GM23338 (cell line): ENCODE measurements at regions not wholly inside any gene's neighbourhood (a gene's known extent, or its start where the extent isn't known, plus 50 kb on each side); places are given as distances from the start of the nearest gene placed in this dataset.
A peak's percentile ranks its signal among the peaks of the same experiment; 100 is the strongest.

Source experiments
- ATAC-seq: fragments of 200-7000 bp; cut with Tn5 transposase; 3 replicates; pipeline ENCODE4 v1.9.1; 2020
- DNase-seq: peaks from one replicate; pipeline ENCODE4 v3.0.0-alpha.2; 2015; ENCODE audit warnings: low spot score
- H2AFZ ChIP-seq: fragments of 200-600 bp; sonication (generic); 2 replicates; pipeline ENCODE4 v1.8.0; 2016; ENCODE audit warnings: antibody characterized with exemption, mild to moderate bottlenecking, moderate library complexity
- H3F3A ChIP-seq: fragments of 200-600 bp; sonication (generic); replicated peaks from 2 replicates; pipeline ENCODE4 v1.8.0; 2017; ENCODE audit warnings: antibody characterized with exemption, mixed run types, low read depth
- H3K27ac ChIP-seq: fragments of 200-600 bp; sonication (generic); 2 replicates; pipeline ENCODE4 v1.6.1; 2016; ENCODE audit warnings: low read depth
- H3K27me3 ChIP-seq: fragments of 200-600 bp; sonication (generic); 2 replicates; pipeline ENCODE4 v1.8.0; 2016; ENCODE audit warnings: mild to moderate bottlenecking, mixed run types, moderate library complexity; ENCODE audit not compliant: insufficient read depth
- H3K36me3 ChIP-seq: fragments of 200-600 bp; sonication (generic); 2 replicates; pipeline ENCODE4 v1.8.0; 2016; ENCODE audit warnings: mild to moderate bottlenecking; ENCODE audit not compliant: insufficient read depth
- H3K4me1 ChIP-seq: fragments of 200-600 bp; sonication (generic); 2 replicates; pipeline ENCODE4 v1.8.0; 2016; ENCODE audit warnings: mild to moderate bottlenecking, moderate library complexity; ENCODE audit not compliant: insufficient read depth
- H3K4me2 ChIP-seq: fragments of 200-600 bp; sonication (generic); 2 replicates; pipeline ENCODE4 v1.7.1; 2017; ENCODE audit warnings: mixed run types
- H3K4me3 ChIP-seq: fragments of 200-600 bp; sonication (generic); 2 replicates; pipeline ENCODE4 v1.6.1; 2016; ENCODE audit warnings: mixed run types
- H3K79me2 ChIP-seq: fragments of 200-600 bp; sonication (generic); replicated peaks from 2 replicates; pipeline ENCODE4 v1.8.0; 2017; ENCODE audit warnings: mild to moderate bottlenecking; ENCODE audit not compliant: insufficient read depth
- H3K9me2 ChIP-seq: fragments of 200-600 bp; sonication (generic); 2 replicates; pipeline ENCODE4 v1.8.0; 2017; ENCODE audit not compliant: insufficient read depth
- H4K20me1 ChIP-seq: fragments of 200-600 bp; sonication (generic); replicated peaks from 2 replicates; pipeline ENCODE4 v1.8.0; 2017; ENCODE audit warnings: mild to moderate bottlenecking; ENCODE audit not compliant: insufficient read depth
- H3K27ac Mint-ChIP-seq: 2 replicates; pipeline ENCODE4 v1.8.0; 2020; ENCODE audit warnings: inconsistent platforms, mild to moderate bottlenecking, moderate library complexity, mixed read lengths
- H3K27me3 Mint-ChIP-seq: 3 replicates; pipeline ENCODE4 v1.8.0; 2022; ENCODE audit warnings: low read depth, mild to moderate bottlenecking, moderate library complexity, mixed read lengths, inconsistent platforms; ENCODE audit not compliant: insufficient read depth, poor library complexity
- H3K36me3 Mint-ChIP-seq: 3 replicates; pipeline ENCODE4 v1.8.0; 2021; ENCODE audit warnings: low read depth, mild to moderate bottlenecking, inconsistent platforms, moderate library complexity, mixed read lengths
- H3K4me1 Mint-ChIP-seq: 3 replicates; pipeline ENCODE4 v1.8.0; 2020; ENCODE audit warnings: mild to moderate bottlenecking, inconsistent platforms, mixed read lengths
- H3K4me3 Mint-ChIP-seq: 3 replicates; pipeline ENCODE4 v1.8.0; 2021; ENCODE audit warnings: moderate library complexity, mild to moderate bottlenecking, inconsistent platforms, mixed read lengths
- H3K9me3 Mint-ChIP-seq: 3 replicates; pipeline ENCODE4 v1.8.0; 2020; ENCODE audit warnings: moderate library complexity, mild to moderate bottlenecking, inconsistent platforms, mixed read lengths
- CREB1 ChIP-seq: fragments of 250-450 bp; sonication (Bioruptor Pico); IDR thresholded peaks from 2 replicates; pipeline ENCODE4 v1.5.0; 2020; ENCODE audit warnings: low read depth, mild to moderate bottlenecking, moderate library complexity
- EZH2 ChIP-seq: fragments of 200-600 bp; sonication (generic); IDR thresholded peaks from one replicate; pipeline ENCODE4 v1.8.0; 2017; ENCODE audit warnings: antibody characterized with exemption, mild to moderate bottlenecking, low read depth; ENCODE audit not compliant: unreplicated experiment
- EZH2phosphoT487 ChIP-seq: fragments of 200-600 bp; sonication (generic); IDR thresholded peaks from one replicate; pipeline ENCODE4 v1.8.1; 2018; ENCODE audit warnings: antibody characterized with exemption; ENCODE audit not compliant: unreplicated experiment
- JUNB ChIP-seq: IDR thresholded peaks from one replicate; pipeline ENCODE4 v1.6.1; 2016; ENCODE audit warnings: antibody characterized with exemption; ENCODE audit not compliant: unreplicated experiment
- NANOG ChIP-seq: IDR thresholded peaks from 2 replicates; pipeline ENCODE4 v1.6.1; 2016; ENCODE audit warnings: antibody characterized with exemption, borderline replicate concordance
- POLR2AphosphoS5 ChIP-seq: IDR thresholded peaks from 2 replicates; pipeline ENCODE4 v1.6.1; 2016; ENCODE audit warnings: antibody characterized with exemption, low read depth
- STAT1 ChIP-seq: IDR thresholded peaks from one replicate; pipeline ENCODE4 v1.6.1; 2016; ENCODE audit warnings: antibody characterized with exemption; ENCODE audit not compliant: unreplicated experiment
- ZNF114 ChIP-seq: fragments of 250-450 bp; sonication (Bioruptor Pico); IDR thresholded peaks from 2 replicates; pipeline ENCODE4 v1.5.0; 2020; ENCODE audit warnings: mild to moderate bottlenecking, moderate library complexity
- ZNF331 ChIP-seq: fragments of 250-450 bp; sonication (Bioruptor Pico); IDR thresholded peaks from 2 replicates; pipeline ENCODE4 v1.5.0; 2020; ENCODE audit warnings: low read depth, mild to moderate bottlenecking, moderate library complexity
- TF ChIP-seq, protein P1 (sequence below): IDR thresholded peaks from 2 replicates; pipeline ENCODE4 v1.6.1; 2016; ENCODE audit warnings: antibody characterized with exemption
- TF ChIP-seq, protein P2 (sequence below), 2 experiments: fragments of 200-600 bp in 1 of 2; sonication (generic) in 1 of 2; conservative IDR thresholded peaks; 2 replicates each; pipeline versions ENCODE4 v1.5.1 to v1.6.1; 2016 to 2017; ENCODE audit warnings: antibody characterized with exemption in 2 of 2, low read depth in 2 of 2, mild to moderate bottlenecking in 2 of 2, moderate library complexity in 1 of 2
- TF ChIP-seq, protein P3 (sequence below): IDR thresholded peaks from one replicate; pipeline ENCODE4 v1.6.1; 2018; ENCODE audit warnings: antibody characterized with exemption; ENCODE audit not compliant: unreplicated experiment
- TF ChIP-seq, protein P4 (sequence below): fragments of 250-450 bp; sonication (Bioruptor Pico); IDR thresholded peaks from 2 replicates; pipeline ENCODE4 v1.5.0; 2020; ENCODE audit warnings: mild to moderate bottlenecking, moderate library complexity

DNA sequence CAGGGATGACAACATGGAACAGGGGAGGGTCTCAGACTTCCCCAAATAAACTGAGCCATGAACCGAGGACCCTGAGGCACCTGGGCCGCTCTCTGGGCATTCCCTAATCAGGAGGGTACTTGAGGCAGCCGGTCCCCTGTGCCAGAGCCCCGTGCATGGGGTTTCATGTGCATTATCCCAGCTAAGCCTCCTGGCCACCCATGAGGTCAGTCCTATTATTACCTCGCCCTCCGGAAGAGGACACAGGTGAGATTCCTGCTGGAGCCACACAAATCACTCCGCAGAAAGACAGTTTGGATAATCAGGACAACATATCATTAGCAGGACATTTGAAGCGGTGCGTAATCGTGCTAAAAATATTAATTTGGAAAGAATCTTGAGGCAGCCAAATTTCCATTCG is 274.0 kb downstream of the PARN start:
- H3K79me2 ChIP-seq, result no peaks in the 10 kb centered on the region
- no peaks in the 10 kb centered on the region for H4K20me1 ChIP-seq
- Mint-ChIP-seq H3K27me3 (peaks cover 9% of the 10 kb centered on the region), H3K36me3 (no peaks in the 10 kb centered on the region), H3K4me1 (peaks cover 10% of the 10 kb centered on the region; the same call in 2 of the 3 replicates), H3K4me3 (no peak overlapping the region), H3K9me3 (no peaks in the 10 kb centered on the region; the same call in 1 of the 3 replicates), H3K27ac (no peak overlapping the region)
- H3K9me2 ChIP-seq, result 0 out of 2 replicates have a peak, but pooled peaks cover 3% of the 10 kb centered on the region
- peak overlapping the region; percentile 43; the same call in 1 of the 2 replicates for H2AFZ ChIP-seq
- TF ChIP-seq, protein P1, sequence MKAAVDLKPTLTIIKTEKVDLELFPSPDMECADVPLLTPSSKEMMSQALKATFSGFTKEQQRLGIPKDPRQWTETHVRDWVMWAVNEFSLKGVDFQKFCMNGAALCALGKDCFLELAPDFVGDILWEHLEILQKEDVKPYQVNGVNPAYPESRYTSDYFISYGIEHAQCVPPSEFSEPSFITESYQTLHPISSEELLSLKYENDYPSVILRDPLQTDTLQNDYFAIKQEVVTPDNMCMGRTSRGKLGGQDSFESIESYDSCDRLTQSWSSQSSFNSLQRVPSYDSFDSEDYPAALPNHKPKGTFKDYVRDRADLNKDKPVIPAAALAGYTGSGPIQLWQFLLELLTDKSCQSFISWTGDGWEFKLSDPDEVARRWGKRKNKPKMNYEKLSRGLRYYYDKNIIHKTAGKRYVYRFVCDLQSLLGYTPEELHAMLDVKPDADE, result no peak
- TF ChIP-seq EZH2 (no peak), ZNF114 (CRISPR knock-in tag) (no peak), CREB1 (no peak), ZNF331 (CRISPR knock-in tag) (no peak), POLR2AphosphoS5 (no peak), EZH2phosphoT487 (no peak), NANOG (no peak), JUNB (no peak), STAT1 (no peak)
- TF ChIP-seq, protein P2, sequence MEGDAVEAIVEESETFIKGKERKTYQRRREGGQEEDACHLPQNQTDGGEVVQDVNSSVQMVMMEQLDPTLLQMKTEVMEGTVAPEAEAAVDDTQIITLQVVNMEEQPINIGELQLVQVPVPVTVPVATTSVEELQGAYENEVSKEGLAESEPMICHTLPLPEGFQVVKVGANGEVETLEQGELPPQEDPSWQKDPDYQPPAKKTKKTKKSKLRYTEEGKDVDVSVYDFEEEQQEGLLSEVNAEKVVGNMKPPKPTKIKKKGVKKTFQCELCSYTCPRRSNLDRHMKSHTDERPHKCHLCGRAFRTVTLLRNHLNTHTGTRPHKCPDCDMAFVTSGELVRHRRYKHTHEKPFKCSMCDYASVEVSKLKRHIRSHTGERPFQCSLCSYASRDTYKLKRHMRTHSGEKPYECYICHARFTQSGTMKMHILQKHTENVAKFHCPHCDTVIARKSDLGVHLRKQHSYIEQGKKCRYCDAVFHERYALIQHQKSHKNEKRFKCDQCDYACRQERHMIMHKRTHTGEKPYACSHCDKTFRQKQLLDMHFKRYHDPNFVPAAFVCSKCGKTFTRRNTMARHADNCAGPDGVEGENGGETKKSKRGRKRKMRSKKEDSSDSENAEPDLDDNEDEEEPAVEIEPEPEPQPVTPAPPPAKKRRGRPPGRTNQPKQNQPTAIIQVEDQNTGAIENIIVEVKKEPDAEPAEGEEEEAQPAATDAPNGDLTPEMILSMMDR (conservative IDR thresholded peaks at IDR 0.05; ENCODE audit: low read depth in 2 of 2), result no peak
- TF ChIP-seq, protein P3, sequence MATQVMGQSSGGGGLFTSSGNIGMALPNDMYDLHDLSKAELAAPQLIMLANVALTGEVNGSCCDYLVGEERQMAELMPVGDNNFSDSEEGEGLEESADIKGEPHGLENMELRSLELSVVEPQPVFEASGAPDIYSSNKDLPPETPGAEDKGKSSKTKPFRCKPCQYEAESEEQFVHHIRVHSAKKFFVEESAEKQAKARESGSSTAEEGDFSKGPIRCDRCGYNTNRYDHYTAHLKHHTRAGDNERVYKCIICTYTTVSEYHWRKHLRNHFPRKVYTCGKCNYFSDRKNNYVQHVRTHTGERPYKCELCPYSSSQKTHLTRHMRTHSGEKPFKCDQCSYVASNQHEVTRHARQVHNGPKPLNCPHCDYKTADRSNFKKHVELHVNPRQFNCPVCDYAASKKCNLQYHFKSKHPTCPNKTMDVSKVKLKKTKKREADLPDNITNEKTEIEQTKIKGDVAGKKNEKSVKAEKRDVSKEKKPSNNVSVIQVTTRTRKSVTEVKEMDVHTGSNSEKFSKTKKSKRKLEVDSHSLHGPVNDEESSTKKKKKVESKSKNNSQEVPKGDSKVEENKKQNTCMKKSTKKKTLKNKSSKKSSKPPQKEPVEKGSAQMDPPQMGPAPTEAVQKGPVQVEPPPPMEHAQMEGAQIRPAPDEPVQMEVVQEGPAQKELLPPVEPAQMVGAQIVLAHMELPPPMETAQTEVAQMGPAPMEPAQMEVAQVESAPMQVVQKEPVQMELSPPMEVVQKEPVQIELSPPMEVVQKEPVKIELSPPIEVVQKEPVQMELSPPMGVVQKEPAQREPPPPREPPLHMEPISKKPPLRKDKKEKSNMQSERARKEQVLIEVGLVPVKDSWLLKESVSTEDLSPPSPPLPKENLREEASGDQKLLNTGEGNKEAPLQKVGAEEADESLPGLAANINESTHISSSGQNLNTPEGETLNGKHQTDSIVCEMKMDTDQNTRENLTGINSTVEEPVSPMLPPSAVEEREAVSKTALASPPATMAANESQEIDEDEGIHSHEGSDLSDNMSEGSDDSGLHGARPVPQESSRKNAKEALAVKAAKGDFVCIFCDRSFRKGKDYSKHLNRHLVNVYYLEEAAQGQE, result no peak
- TF ChIP-seq, protein P4, sequence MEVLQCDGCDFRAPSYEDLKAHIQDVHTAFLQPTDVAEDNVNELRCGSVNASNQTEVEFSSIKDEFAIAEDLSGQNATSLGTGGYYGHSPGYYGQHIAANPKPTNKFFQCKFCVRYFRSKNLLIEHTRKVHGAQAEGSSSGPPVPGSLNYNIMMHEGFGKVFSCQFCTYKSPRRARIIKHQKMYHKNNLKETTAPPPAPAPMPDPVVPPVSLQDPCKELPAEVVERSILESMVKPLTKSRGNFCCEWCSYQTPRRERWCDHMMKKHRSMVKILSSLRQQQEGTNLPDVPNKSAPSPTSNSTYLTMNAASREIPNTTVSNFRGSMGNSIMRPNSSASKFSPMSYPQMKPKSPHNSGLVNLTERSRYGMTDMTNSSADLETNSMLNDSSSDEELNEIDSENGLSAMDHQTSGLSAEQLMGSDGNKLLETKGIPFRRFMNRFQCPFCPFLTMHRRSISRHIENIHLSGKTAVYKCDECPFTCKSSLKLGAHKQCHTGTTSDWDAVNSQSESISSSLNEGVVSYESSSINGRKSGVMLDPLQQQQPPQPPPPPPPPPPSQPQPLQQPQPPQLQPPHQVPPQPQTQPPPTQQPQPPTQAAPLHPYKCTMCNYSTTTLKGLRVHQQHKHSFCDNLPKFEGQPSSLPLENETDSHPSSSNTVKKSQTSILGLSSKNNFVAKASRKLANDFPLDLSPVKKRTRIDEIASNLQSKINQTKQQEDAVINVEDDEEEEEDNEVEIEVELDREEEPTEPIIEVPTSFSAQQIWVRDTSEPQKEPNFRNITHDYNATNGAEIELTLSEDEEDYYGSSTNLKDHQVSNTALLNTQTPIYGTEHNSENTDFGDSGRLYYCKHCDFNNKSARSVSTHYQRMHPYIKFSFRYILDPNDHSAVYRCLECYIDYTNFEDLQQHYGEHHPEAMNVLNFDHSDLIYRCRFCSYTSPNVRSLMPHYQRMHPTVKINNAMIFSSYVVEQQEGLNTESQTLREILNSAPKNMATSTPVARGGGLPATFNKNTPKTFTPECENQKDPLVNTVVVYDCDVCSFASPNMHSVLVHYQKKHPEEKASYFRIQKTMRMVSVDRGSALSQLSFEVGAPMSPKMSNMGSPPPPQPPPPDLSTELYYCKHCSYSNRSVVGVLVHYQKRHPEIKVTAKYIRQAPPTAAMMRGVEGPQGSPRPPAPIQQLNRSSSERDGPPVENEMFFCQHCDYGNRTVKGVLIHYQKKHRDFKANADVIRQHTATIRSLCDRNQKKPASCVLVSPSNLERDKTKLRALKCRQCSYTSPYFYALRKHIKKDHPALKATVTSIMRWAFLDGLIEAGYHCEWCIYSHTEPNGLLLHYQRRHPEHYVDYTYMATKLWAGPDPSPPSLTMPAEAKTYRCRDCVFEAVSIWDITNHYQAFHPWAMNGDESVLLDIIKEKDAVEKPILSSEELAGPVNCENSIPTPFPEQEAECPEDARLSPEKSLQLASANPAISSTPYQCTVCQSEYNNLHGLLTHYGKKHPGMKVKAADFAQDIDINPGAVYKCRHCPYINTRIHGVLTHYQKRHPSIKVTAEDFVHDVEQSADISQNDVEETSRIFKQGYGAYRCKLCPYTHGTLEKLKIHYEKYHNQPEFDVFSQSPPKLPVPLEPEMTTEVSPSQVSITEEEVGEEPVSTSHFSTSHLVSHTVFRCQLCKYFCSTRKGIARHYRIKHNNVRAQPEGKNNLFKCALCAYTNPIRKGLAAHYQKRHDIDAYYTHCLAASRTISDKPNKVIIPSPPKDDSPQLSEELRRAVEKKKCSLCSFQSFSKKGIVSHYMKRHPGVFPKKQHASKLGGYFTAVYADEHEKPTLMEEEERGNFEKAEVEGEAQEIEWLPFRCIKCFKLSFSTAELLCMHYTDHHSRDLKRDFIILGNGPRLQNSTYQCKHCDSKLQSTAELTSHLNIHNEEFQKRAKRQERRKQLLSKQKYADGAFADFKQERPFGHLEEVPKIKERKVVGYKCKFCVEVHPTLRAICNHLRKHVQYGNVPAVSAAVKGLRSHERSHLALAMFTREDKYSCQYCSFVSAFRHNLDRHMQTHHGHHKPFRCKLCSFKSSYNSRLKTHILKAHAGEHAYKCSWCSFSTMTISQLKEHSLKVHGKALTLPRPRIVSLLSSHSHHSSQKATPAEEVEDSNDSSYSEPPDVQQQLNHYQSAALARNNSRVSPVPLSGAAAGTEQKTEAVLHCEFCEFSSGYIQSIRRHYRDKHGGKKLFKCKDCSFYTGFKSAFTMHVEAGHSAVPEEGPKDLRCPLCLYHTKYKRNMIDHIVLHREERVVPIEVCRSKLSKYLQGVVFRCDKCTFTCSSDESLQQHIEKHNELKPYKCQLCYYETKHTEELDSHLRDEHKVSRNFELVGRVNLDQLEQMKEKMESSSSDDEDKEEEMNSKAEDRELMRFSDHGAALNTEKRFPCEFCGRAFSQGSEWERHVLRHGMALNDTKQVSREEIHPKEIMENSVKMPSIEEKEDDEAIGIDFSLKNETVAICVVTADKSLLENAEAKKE (CRISPR knock-in tag), result no peak
- peaks cover 6% of the 10 kb centered on the region for H3K4me1 ChIP-seq
- DNase-seq (no peak), ATAC-seq (peak; percentile 19; the same call in 1 of the 3 replicates)
- no peak overlapping the region for H3K4me3 ChIP-seq
- H3F3A ChIP-seq, result no peaks in the 10 kb centered on the region
- H3K4me2 ChIP-seq, result no peak overlapping the region
- H3K36me3 ChIP-seq, result no peaks in the 10 kb centered on the region
- H3K27ac ChIP-seq, result no peak overlapping the region
- no peaks in the 10 kb centered on the region for H3K27me3 ChIP-seq
